Mucosa of descending colon (tissue), 3 donors: ENCODE measurements at regions not wholly inside any gene's neighbourhood (a gene's known extent, or its start where the extent isn't known, plus 50 kb on each side); places are given as distances from the start of the nearest gene placed in this dataset.
"Not testable (repeated sequence)": the region's sequence is repeated elsewhere in the genome, so short reads cannot be mapped to it uniquely, and the experiment has no call there.

ENCODE experiments used
- ATAC-seq: fragments of 200-7000 bp; cut with Tn5 transposase; one replicate; pipeline ENCODE4 v1.9.1; 2020; ENCODE audit warnings: mild to moderate bottlenecking, moderate library complexity
- DNase-seq, 3 donors: peaks; one replicate each; pipeline ENCODE4 v3.0.0-alpha.2; 2020
- H3K36me3 ChIP-seq: fragments of 200-600 bp; one replicate; pipeline ENCODE4 v1.8.0; 2021; ENCODE audit warnings: low read depth, mild to moderate bottlenecking
- H3K4me1 ChIP-seq: fragments of 200-600 bp; one replicate; pipeline ENCODE4 v1.8.0; 2021; ENCODE audit warnings: low read depth, mild to moderate bottlenecking
- H3K4me3 ChIP-seq: fragments of 200-600 bp; one replicate; pipeline ENCODE4 v1.8.0; 2021; ENCODE audit warnings: mild to moderate bottlenecking
- H3K9me3 ChIP-seq: fragments of 200-600 bp; one replicate; pipeline ENCODE4 v1.8.0; 2021; ENCODE audit warnings: mild to moderate bottlenecking
- intact Hi-C, 2 donors: fragments of 100-400 bp; cut with DNase I in 1 of 2; cut with micrococcal nuclease in 1 of 2; formaldehyde crosslinking; loops; one replicate each; pipeline versions ENCODE4 v1.11.0 to v1.11.1; 2022; cut with DNase I, micrococcal nuclease
- TF ChIP-seq, protein P1 (sequence below): fragments of 200-600 bp; IDR thresholded peaks from one replicate; pipeline ENCODE4 v1.8.0; 2022; ENCODE audit warnings: antibody characterized with exemption, mild to moderate bottlenecking
- donor health status: DM: no; HTN: no; CAD: no; lungs with moderate emphysema.
- donor health status: DM: no; HTN: no; CAD: no.
- donor health status: DM: no; HTN: yes; CAD: no.

GRCh38 chr5:106454651-106455415 lies 1215.9 kb downstream of the EFNA5 start:
- Histone ChIP-seq H3K4me1 (no peaks in the 10 kb centered on the region), H3K36me3 (no peaks in the 10 kb centered on the region), H3K9me3 (no peaks in the 10 kb centered on the region), H3K4me3 (no peak overlapping the region)
- intact Hi-C loops = no loop called here
- TF ChIP-seq, protein P1, sequence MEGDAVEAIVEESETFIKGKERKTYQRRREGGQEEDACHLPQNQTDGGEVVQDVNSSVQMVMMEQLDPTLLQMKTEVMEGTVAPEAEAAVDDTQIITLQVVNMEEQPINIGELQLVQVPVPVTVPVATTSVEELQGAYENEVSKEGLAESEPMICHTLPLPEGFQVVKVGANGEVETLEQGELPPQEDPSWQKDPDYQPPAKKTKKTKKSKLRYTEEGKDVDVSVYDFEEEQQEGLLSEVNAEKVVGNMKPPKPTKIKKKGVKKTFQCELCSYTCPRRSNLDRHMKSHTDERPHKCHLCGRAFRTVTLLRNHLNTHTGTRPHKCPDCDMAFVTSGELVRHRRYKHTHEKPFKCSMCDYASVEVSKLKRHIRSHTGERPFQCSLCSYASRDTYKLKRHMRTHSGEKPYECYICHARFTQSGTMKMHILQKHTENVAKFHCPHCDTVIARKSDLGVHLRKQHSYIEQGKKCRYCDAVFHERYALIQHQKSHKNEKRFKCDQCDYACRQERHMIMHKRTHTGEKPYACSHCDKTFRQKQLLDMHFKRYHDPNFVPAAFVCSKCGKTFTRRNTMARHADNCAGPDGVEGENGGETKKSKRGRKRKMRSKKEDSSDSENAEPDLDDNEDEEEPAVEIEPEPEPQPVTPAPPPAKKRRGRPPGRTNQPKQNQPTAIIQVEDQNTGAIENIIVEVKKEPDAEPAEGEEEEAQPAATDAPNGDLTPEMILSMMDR = no peak
- DNase-seq (peak in 1 of 3 donors; percentile 1), ATAC-seq (no peak)

GRCh38 chr5:106454050-106454449 lies 1216.7 kb downstream of the EFNA5 start:
- DNase-seq (no peak), ATAC-seq (no peak)
- no peak overlapping the region for H3K4me3 ChIP-seq
- H3K36me3 ChIP-seq = no peaks in the 10 kb centered on the region
- TF ChIP-seq, protein P1 = no peak
- no peaks in the 10 kb centered on the region for H3K9me3 ChIP-seq
- H3K4me1 ChIP-seq = no peaks in the 10 kb centered on the region
- intact Hi-C loops = no loop called here

- ATAC-seq (no peak), DNase-seq (no peak)
- H3K4me1 ChIP-seq = no peaks in the 10 kb centered on the region
- no peak overlapping the region for H3K4me3 ChIP-seq
- no peaks in the 10 kb centered on the region for H3K9me3 ChIP-seq
- TF ChIP-seq, protein P1 = no peak
- no peaks in the 10 kb centered on the region for H3K36me3 ChIP-seq
- intact Hi-C loops = no loop called here
Observed at GRCh38 chr5:106451998-106452397, 1218.7 kb downstream of the EFNA5 start.

GRCh38 chr5:106443746-106444145 lies 1227.0 kb downstream of the EFNA5 start:
- TF ChIP-seq, protein P1 = no peak
- intact Hi-C loops = no loop called here
- Histone ChIP-seq H3K36me3 (no peaks in the 10 kb centered on the region), H3K4me1 (no peaks in the 10 kb centered on the region), H3K9me3 (no peaks in the 10 kb centered on the region), H3K4me3 (no peak overlapping the region)
- no peak for DNase-seq
- ATAC-seq = no peak

DNA sequence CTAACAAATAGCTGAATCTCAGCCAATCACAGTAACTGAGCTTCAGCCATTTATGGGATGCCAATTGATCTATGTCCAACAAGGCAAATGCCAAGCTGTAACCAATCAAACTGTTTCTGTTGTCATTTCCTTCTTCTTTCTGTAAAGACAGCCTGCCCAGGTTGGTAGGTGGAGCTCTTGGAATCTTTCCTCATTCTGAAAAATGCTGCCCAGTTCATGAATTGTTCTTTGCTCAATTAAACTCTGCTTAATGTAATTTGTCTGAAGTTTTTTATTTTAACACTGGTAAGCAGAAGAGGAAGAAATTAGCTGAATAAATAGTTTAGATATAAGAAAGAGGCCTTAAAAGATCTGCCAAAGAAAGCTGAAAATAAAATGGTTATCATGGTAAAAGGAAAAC lies 1235.6 kb downstream of the EFNA5 start:
- Histone ChIP-seq H3K4me3 (no peak overlapping the region), H3K4me1 (no peaks in the 10 kb centered on the region), H3K9me3 (peaks cover 4% of the 10 kb centered on the region), H3K36me3 (no peaks in the 10 kb centered on the region)
- intact Hi-C loops = no loop called here
- DNase-seq = no peak
- no peak for ATAC-seq
- TF ChIP-seq, protein P1 = no peak

DNA sequence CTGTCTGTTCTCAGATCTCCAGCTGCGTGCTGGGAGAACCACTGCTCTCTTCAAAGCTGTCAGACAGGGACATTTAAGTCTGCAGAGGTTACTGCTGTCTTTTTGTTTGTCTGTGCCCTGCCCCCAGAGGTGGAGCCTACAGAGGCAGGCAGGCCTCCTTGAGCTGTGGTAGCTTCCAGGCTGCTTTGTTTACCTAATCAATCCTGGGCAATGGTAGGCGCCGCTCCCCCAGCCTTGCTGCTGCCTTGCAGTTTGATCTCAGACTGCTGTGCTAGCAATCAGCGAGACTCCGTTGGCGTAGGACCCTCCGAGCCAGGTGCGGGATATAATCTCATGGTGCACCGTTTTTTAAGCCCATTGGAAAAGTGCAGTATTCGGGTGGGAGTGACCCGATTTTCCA lies 1240.0 kb downstream of the EFNA5 start:
- H3K4me3 ChIP-seq, H3K4me1 ChIP-seq, DNase-seq, ATAC-seq, H3K36me3 ChIP-seq, H3K9me3 ChIP-seq, intact Hi-C loops: not testable (repeated sequence)
